GM21526 (cell line): ENCODE measurements at regions not wholly inside any gene's neighbourhood (a gene's known extent, or its start where the extent isn't known, plus 50 kb on each side); places are given as distances from the start of the nearest gene placed in this dataset.
"Not testable (repeated sequence)": the region's sequence is repeated elsewhere in the genome, so short reads cannot be mapped to it uniquely, and the experiment has no call there.

ENCODE experiments used
- ATAC-seq: cut with Tn5 transposase; IDR thresholded peaks from one replicate; pipeline ENCODE4 v1.9.1; 2021; ENCODE audit warnings: moderate library complexity; ENCODE audit not compliant: unreplicated experiment, low FRiP score

DNA sequence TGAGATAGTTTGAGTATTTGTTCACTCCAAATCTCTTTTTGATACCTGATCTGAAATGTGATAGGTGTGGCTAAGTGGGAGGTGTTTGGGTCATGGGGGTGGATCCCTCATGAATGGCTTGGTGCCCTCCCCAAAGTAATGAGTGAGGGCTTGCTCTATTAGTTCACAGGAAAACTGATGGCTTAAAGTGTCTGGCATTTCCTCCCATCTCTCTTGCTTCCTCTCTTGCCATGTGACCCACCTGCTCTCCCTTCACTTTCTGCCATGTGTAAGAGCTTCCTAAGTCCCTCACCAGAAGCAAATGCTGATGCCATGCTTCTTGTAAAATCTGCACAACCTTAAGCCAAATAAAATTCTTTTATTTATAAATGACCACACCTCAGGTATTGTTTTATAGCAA is 61.1 kb downstream of the MAD2L1 start:
- no peak for ATAC-seq

DNA sequence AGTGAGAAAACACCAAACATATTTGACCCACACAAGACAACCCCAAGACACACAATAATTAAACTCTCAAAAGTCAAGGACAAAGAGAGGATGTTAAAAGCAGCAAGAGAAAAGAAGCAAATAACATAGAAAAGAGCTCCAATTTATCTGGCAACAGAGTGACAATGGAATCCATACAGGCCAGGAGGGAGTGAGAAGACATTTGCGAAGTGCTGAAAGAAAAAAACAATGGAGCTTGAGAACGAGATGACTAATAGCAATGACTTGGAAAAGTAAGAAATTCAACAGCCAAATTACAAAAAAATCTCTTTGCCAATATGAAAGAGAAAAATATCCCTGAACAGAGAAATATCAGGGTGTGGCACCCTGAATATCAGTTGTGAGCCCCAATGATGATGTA is 61.6 kb downstream of the MAD2L1 start:
- no peak for ATAC-seq

DNA sequence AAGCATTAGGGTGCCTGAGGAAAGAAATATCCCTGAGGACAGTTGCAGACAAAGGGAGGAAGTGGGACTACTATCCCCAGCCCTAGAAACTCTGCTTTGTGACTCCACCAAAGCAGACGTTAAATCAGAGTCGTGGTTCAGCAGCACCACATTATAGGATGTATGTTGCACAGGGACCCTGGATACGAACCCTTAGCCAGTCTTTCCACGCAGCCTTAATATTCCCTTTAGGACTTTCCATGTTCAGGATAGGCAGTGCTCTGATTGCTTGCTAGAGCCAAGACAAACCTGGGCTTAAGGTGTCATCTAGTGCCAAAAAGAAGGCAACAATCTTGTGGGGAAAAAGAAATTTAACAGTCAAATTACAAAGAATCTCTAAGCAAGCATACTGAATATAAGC is 62.6 kb downstream of the MAD2L1 start:
- ATAC-seq = no peak

DNA sequence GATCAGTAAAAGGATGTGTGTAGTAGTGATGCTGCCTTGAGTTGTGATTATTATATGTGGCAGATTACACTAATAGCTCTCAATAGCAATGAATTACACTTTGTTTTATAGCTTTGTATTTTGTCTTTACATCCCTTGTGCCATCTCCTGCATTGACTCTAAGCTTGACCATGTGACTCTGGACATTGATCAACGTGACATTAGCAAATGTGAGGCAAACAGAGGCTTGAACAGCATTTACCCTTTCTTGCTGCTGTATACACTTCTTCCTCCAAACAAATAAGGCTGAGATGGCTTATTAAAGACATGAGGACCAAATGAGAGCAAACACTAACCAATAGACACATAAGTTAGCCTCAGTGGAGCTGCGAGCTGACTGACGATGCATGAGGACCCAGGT is 63.5 kb downstream of the MAD2L1 start:
- ATAC-seq = no peak

DNA sequence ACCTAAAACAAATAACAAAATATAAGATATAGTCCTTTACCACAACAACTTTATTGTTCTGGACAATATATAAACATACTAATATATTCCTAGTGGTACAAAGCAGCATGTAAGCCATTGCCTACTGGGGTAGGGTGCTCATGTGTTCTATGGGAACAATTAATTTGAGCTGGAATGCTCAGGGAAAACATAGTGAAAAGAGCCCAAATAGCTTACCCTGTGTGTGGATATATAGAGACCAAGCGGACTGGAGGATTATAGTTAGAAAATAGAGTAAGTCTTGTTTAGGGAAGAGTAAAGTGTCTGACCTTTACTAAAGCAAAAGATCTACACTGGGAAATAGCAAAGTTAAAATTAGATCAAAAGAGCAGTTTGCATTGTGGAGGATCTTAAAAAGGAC is 64.8 kb downstream of the MAD2L1 start:
- no peak for ATAC-seq

DNA sequence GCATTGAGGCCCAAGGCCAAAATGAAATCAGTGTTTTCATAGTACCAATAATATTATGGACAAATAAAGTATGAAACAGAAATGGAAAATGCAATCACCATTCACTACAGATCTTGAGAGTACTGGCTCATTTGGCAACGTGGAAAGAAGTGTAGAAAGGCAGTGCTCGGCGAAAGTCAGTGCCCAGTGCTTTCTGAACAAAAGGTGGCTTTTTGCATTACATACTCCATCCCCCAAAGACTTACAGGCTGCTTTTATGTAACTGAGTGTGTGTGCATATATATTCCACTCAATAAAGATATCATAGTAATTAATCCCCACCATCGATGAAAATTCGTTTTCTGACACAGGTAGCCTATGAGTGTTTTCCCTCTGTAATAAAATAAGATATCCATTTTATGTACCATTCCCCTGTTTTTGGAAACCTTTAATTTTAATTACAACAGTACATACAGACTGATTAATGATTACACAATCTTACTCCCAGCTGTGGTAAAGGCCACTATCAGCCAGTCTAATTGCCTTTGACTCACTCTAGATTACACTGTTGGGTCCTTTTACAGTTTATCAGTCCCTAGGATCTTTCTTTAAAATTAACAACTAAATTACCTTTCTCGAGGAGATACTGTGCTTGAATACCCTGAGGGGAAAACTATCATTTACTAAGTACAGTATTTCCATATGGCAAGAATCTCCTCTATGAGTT is 65.9 kb downstream of the MAD2L1 start:
- no peak for ATAC-seq

DNA sequence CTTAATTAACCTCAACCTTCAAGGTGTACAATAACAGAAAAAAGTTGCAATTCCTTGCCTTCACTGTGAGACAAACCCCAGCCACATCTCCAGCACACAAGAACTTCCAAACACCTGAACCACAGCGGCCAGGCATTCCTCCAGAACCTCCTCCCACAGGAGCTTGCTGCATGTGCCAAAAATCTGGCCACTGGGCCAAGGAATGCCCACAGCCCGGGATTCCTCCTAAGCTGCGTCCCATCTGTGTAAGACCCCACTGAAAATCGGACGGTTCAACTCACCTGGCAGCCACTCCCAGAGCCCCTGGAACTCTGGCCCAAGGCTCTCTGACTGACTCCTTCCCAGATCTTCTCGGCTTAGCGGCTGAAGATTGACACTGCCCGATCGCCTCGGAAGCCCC is 70.6 kb downstream of the MAD2L1 start:
- ATAC-seq = not testable (repeated sequence)

DNA sequence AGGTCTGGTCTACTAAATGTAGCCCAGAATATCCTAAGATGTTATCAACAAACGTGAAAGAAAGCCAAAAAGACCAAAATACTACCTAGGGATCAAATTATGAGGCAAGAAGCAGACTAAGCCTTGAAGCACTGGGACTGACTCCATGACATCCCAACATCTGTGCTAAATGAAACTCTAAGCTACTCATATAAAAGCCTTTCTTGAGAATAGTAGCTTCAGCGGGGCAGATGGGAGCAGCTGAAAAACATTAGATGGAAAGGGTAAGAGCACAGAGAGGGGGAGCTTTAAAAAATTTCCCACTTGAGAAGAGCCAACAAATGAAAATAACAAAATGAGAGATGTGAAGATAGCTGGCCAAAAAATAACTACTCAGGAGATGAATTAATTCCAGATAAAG is 81.7 kb downstream of the MAD2L1 start:
- ATAC-seq = no peak

DNA sequence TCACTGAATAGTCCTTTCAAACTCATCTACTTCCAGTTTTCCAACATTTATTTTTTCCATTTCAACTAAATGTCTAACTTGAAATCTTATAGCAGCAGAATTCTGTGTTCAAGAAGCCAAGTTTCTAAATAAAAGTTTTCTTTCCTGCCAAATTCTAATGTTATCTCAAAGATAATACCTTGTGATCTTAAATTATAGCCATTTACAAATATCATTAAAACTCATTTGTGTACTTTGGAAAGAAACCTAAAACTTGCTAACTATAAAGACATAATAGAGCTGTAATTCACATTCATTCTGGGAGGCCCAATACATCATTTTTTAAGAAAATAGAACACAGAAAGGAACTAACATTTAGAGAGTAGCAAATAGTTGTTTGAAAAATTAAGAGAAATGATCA is 83.9 kb downstream of the MAD2L1 start:
- no peak for ATAC-seq

DNA sequence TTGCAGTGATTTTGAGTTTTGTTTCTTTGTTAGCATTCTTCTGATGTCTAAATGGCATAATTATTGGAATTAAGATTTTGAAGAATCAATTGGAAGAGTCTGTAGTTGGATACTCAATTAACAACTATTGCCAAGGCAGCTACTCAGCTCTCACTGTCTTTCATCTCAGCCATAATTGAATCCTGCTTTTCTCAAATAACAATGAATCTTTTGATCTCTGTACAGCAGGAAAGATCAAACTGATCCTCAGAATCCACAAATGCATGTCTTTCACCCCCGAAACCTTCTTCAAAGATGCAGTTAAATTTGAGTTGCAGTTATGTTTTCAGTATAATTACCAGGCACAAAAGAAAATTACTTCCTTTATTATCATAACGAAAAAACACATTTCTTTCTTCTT is 86.2 kb downstream of the MAD2L1 start:
- no peak for ATAC-seq

DNA sequence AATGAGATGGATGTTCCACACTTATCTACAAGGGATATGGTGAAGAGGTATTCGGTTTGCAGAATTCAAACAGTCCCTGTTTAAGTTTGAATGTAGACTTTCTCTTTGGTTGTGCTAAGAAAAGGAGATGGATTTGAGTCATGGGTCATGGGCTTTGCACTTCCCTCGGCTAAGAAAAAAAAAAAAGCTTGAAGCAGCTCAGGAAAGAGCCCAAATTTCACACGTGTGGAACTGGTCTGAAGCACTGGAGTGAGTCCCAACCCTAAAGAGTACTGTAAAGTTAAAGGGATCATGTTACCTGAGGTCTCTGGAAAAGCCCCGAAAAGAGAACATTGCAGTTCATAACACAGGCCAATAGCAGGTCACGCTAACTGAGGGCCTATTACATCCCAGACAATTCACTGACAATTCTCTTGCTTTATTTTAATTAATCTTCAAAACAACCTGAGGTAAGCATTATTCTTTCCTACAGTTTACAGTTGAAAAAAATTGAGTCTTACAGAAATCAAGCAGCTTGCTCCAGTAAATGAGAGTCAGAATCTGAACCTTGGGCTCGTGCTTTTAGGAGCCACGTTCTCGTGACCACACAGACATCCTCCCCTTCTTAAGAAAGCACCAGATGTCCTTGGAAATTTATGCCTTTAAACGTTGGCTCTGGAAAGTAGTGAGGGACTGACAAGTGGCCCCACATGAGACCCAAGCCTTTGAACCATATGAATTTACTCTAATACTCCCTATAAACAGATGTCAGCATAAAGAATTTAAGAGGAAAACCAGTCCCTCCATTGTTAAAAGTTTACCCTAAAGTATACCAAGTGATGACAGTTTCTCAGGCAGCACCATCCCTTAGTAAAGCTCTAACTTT is 89.3 kb downstream of the MAD2L1 start:
- no peak for ATAC-seq

DNA sequence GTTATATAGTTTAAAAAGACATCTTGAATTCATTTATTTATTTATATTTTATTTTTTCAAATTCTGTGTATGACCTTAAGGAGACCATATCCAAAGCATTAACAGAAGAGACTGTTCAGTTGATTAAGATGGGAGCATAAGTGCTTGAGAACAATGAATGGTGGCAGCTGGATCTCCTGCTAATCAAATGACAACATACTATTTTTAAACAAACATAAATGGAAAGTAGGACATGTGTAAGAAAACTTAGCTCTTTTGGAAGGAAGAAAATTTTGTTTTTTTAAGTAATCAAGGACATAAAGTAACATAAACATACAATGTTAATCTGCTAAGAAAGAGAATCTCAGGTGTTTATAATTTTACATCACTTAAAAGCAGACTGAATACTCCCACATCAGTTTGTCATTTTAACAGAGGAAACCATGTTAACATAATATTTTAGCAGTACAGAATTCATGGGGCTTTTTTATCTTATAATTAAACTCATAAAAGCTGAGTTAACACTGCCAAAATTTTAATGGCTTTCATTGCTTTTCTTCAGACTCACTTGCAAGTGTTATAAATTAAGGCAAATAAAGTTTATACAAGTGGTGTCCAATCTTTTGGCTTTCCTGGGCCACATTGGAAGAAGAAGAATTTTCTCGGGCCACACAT is 95.1 kb downstream of the MAD2L1 start:
- ATAC-seq = no peak

DNA sequence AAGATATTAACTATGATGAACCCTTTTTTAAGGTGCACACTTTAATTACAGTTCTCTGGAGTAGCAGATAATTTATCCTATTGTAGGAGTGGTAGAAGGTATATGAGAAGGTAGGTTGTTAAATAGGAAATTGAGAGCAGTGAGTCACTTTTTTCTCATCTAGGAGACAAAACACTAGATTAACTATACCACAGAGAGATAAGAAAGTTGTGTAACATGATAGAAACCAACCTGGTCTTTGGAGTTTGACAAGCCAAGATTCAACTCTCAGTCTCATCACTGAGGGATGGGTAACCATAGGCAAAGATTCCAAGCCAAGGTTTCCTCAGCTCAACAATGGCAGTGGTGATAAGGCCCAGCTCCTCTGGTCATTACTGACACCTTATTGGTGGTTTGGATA is 104.0 kb downstream of the MAD2L1 start:
- ATAC-seq = no peak

DNA sequence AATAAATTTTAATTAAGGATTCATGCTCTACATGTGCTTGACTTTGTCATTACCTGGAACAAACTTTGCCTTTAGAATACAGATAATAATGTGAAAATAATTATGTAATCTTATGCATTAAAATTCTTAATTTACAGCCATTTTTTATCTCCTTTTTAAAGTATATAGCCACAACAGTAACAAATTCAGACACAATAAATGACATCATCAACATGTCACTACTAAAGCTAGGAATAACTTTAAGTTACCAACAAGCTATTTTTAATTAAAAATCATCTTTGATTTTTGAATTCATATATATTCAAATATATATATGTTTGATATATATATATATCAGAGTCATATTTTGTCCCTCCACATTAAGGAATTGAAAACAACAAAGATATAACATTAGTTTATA is 107.7 kb downstream of the MAD2L1 start:
- ATAC-seq = no peak

DNA sequence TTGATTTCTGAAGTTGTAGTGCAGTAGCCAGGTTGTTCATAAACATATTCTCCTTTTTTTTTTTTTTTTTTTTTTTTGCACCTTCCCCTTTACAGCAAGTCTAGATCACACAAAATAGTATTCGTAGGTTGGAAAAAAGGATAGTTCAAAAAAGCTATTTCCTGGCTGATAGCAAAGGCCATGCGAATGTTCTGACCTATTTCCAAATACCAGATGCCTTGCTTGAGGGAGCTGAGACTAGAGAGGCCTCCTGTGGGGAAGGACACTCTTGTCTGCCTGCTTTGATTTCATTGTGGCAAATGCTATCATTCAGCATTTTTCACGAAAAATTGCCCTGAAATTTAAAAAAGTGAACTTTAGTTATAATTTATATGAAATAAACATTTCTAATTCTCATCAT is 111.4 kb downstream of the MAD2L1 start:
- no peak for ATAC-seq

DNA sequence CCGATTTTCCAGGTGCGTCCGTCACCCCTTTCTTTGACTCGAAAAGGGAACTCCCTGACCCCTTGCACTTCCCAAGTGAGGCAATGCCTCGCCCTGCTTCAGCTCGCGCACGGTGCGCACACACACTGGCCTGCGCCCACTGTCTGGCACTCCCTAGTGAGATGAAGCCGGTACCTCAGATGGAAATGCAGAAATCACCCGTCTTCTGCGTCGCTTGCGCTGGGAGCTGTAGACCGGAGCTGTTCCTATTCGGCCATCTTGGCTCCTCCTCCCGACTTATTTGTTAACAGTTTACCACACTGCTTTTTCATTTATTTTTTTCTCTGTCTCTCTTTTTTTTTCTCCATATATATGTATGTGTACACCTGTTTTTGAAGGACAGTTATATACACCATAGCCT is 112.2 kb downstream of the MAD2L1 start:
- not testable (repeated sequence) for ATAC-seq

DNA sequence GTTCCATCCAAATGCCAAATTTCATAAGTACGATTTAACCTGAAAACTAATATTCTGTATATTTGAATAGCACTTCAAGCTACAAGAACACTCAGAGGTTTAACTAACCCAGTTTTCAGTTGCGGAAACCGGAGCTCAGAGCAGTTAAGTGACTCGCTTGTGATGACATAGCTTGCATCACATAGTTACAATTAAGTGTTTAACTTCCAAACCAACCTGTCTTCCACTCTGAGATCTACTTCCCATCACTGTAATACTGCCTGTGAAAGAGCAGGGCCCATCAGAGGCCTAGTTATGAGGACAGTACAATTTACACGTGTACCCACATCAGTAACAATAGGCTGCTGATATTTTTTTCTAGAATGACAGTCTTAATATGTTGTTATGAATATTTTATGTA is 120.3 kb downstream of the MAD2L1 start:
- ATAC-seq = no peak

DNA sequence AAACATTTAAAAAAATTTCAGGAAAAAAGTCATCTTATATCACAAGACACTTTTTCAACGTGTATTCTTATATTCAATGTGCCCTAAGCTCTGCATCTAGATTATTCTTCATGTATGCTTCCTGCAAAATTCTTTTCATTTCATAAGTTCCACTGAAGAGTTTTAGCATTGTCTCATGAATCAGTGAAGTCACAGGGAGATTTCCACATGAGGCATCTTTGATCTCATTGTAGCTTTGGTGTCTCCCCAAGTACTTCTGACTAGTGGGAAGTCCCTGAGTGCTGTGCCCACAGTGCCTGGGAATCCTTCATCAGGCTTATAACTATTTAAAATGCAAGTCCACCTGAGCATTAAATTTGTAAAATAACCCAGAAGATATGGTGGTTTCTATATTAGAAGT is 123.8 kb downstream of the MAD2L1 start:
- no peak for ATAC-seq

DNA sequence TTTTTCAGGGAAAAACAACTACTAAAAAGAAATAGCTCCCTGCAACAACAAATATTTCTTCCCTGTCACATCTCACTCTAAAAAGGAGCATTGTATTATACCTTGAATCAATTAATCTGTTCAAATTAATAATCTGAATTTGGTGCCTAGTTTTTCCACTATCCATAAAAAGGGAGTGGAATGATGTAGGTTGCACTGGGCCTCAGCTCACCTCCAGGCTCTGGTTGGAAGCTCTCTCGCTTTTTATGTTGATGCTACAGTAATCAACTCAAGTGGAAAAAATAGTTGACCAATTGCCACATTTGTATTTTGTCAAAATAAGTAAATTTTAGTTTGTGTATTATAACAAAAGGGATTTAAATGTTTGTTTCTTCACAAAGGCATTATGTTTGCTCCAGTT is 126.1 kb downstream of the MAD2L1 start:
- ATAC-seq = no peak

DNA sequence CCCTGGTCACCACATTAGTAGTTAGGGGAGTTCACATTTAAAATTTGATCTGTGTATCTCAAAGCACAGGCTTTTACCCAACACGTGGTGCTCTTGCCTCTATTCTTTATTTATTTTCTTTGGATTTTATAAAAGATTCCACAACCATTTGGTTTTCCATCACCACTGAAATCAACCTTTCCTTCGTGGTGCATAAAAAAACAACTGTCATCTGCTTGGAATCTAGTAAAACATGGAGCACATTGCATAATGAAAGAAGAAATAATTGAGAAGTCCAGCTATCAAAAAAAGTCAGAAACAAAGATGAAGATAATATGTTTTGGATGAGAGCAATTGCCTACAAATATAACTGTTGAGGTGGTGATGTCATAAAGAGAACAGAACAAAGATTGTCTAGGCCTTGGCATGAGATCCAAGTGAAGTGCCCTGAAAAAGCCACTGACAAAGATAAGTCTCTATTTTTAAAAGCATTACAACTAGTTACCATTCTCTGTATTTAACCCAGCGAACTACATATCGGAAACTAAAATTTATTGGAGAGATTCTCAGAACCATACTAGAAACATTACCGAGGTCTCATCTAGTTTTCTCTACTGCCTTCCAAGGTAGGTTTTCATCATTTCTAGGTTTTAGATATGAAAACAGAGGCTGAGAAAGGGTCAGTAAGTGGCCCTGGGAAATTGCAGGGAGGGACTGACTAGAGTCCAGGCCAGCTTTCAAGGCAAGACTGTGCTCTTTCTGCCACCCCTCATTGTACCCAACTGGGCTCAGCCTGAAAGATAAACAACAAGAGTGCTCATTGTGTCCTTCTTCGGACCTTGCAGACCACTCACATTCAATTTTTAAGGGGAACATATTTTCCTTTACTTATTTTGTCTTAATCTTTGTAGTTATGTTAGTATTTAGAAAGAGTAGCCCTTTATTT is 127.3 kb downstream of the MAD2L1 start:
- ATAC-seq = no peak

DNA sequence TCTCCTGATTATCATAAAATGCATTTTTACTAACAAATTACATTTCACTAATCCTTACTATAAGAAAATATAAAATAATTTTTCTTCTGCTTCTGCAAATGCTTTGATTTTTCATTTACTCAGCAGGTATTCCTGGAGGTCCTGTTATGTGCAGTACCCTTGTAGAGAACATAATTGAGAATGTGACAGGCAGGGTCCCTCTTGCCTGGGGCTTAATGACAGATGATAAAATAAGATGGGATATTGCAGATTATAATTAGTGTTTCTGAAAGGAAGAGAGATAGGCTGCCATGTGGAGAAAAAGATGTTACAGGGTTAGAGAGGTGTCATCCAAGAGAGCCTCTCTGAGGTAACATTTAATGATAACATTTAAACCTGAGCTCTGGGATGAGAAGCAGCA is 128.9 kb downstream of the MAD2L1 start:
- no peak for ATAC-seq
